ENCODE measurements at regions not wholly inside any gene's neighbourhood (a gene's known extent, or its start where the extent isn't known, plus 50 kb on each side); places are given as distances from the start of the nearest gene placed in this dataset.
"Not testable (repeated sequence)": the region's sequence is repeated elsewhere in the genome, so short reads cannot be mapped to it uniquely, and the experiment has no call there.

DNA sequence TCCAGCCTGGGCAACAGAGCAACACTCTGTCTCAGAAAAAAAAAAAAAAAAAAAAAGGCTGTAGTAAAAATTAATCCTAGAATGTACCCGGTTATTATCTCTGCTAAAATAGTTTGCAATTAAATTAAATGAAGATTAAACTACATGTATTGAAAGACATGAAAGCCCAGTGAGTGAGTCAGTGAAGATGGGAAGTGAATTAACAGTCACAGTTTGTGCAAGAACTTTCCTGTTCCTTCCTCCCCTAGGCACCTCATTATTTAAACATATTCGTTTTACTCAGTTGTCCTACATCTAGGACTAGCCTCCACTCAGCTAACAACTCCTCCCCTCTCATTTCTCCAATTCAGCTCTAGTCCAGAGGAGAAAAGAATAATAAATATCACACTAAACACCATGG is 88.2 kb downstream of the CDRT15L2 start:
- intact Hi-C loops (cut with DNase I), result not testable (repeated sequence)
- 48% methylated on average over 2 of the region's 2 CpGs for WGBS

GRCh38 chr17:20668316-20668715 is 88.8 kb downstream of the CDRT15L2 start:
- H3K27me3 ChIP-seq (replicated peaks; ENCODE audit: insufficient read depth); DNase-seq (ENCODE audit: low spot score); H3K36me3 ChIP-seq; H3K4me1 ChIP-seq (replicated peaks); H3K4me3 ChIP-seq; intact Hi-C loops (cut with DNase I); H3K27ac ChIP-seq; H3K9me3 ChIP-seq: not testable (repeated sequence)
- WGBS, result 45% methylated on average over 4 of the region's 4 CpGs

More for the DNA sequence above, 88.2 kb downstream of the CDRT15L2 start:
- not testable (repeated sequence) for H3K36me3 ChIP-seq; H3K4me1 ChIP-seq (replicated peaks); H3K9me3 ChIP-seq; H3K27me3 ChIP-seq (replicated peaks; ENCODE audit: insufficient read depth); H3K4me3 ChIP-seq; DNase-seq (ENCODE audit: low spot score); H3K27ac ChIP-seq

DNA sequence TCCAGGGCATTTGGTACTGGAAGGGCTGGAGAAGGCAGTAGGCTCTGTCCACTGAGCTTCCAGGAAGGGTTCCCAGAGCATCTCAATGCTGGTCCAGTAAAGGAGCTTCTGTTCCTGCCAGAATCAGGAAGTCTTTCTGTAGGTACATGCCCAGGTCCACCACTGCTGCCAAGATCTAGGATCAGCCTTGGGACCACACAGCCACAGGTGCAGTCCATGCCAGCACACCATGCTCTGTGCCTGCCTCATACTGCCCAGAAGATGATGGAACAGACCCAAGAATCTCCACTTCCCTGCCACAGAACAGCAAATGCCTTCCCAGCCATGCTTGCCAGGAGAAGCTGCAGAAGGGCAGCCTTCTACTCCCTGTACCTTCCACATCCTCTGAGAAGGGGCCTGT is 89.3 kb downstream of the CDRT15L2 start:
- H3K4me1 ChIP-seq (replicated peaks); H3K27me3 ChIP-seq (replicated peaks; ENCODE audit: insufficient read depth); DNase-seq (ENCODE audit: low spot score); H3K9me3 ChIP-seq; intact Hi-C loops (cut with DNase I); H3K36me3 ChIP-seq; H3K27ac ChIP-seq; H3K4me3 ChIP-seq: not testable (repeated sequence)

GRCh38 chr17:20670506-20670905 is 91.0 kb downstream of the CDRT15L2 start:
- H3K9me3 ChIP-seq; intact Hi-C loops (cut with DNase I); H3K36me3 ChIP-seq; H3K27ac ChIP-seq; H3K4me1 ChIP-seq (replicated peaks); H3K27me3 ChIP-seq (replicated peaks; ENCODE audit: insufficient read depth); H3K4me3 ChIP-seq; DNase-seq (ENCODE audit: low spot score): not testable (repeated sequence)
- WGBS, result no CpG with 5 or more reads among the region's 3 CpGs

GRCh38 chr17:20674374-20674773 is 94.8 kb downstream of the CDRT15L2 start:
- H3K27me3 ChIP-seq (replicated peaks; ENCODE audit: insufficient read depth); intact Hi-C loops (cut with DNase I); H3K4me1 ChIP-seq (replicated peaks); H3K9me3 ChIP-seq; H3K27ac ChIP-seq; H3K4me3 ChIP-seq; H3K36me3 ChIP-seq; DNase-seq (ENCODE audit: low spot score): not testable (repeated sequence)
- WGBS, result 100% methylated on average over 2 of the region's 2 CpGs

GRCh38 chr17:20675707-20676106 is 96.2 kb downstream of the CDRT15L2 start:
- H3K4me3 ChIP-seq; H3K9me3 ChIP-seq; H3K27ac ChIP-seq; H3K36me3 ChIP-seq; H3K27me3 ChIP-seq (replicated peaks; ENCODE audit: insufficient read depth); intact Hi-C loops (cut with DNase I); H3K4me1 ChIP-seq (replicated peaks); DNase-seq (ENCODE audit: low spot score): not testable (repeated sequence)
- 86% methylated on average over 2 of the region's 2 CpGs for WGBS

GRCh38 chr17:20676656-20677055 is 97.1 kb downstream of the CDRT15L2 start:
- DNase-seq (ENCODE audit: low spot score); H3K4me1 ChIP-seq (replicated peaks); H3K27me3 ChIP-seq (replicated peaks; ENCODE audit: insufficient read depth); H3K4me3 ChIP-seq; H3K36me3 ChIP-seq; H3K27ac ChIP-seq; intact Hi-C loops (cut with DNase I); H3K9me3 ChIP-seq: not testable (repeated sequence)
- 61% methylated on average over 1 of the region's 1 CpG for WGBS

GRCh38 chr17:20677469-20677868 is 97.9 kb downstream of the CDRT15L2 start:
- H3K4me1 ChIP-seq (replicated peaks); H3K27me3 ChIP-seq (replicated peaks; ENCODE audit: insufficient read depth); H3K4me3 ChIP-seq; DNase-seq (ENCODE audit: low spot score); H3K27ac ChIP-seq; intact Hi-C loops (cut with DNase I); H3K9me3 ChIP-seq; H3K36me3 ChIP-seq: not testable (repeated sequence)
- 92% methylated on average over 8 of the region's 8 CpGs for WGBS

DNA sequence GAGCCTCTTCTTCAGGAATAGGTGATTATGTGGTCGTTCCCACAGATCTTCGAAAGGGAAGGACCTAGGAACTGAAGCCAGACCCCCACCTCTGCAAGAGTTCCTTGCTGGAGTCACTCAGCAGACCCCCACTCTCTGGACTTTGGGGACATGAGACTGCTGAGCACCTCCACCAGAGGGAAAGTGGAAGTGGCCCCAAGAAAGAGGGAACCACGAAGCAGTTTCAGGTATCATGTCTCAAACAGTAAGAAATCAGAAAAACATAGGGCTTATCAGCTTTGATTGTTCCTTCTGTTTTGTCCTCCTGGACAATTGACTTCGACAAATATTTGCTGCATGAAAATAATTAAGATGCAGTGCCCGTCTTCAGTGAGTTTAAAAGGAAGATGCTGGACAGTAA is 98.9 kb downstream of the CDRT15L2 start:
- H3K27ac ChIP-seq; DNase-seq (ENCODE audit: low spot score); H3K27me3 ChIP-seq (replicated peaks; ENCODE audit: insufficient read depth); H3K36me3 ChIP-seq; H3K4me1 ChIP-seq (replicated peaks); intact Hi-C loops (cut with DNase I); H3K9me3 ChIP-seq; H3K4me3 ChIP-seq: not testable (repeated sequence)
- WGBS, result 88% methylated on average over 5 of the region's 5 CpGs

GRCh38 chr17:20681746-20682722 is 102.5 kb downstream of the CDRT15L2 start:
- WGBS, result 84% methylated on average over 8 of the region's 8 CpGs
- H3K4me1 ChIP-seq (replicated peaks); H3K9me3 ChIP-seq; H3K27ac ChIP-seq; H3K4me3 ChIP-seq; intact Hi-C loops (cut with DNase I); DNase-seq (ENCODE audit: low spot score); H3K27me3 ChIP-seq (replicated peaks; ENCODE audit: insufficient read depth); H3K36me3 ChIP-seq: not testable (repeated sequence)

- H3K9me3 ChIP-seq; DNase-seq (ENCODE audit: low spot score); intact Hi-C loops (cut with DNase I); H3K36me3 ChIP-seq; H3K4me3 ChIP-seq; H3K27ac ChIP-seq; H3K27me3 ChIP-seq (replicated peaks; ENCODE audit: insufficient read depth); H3K4me1 ChIP-seq (replicated peaks): not testable (repeated sequence)
- WGBS, result 97% methylated on average over 3 of the region's 4 CpGs
Observed at GRCh38 chr17:20683651-20684229, 104.2 kb downstream of the CDRT15L2 start.

DNA sequence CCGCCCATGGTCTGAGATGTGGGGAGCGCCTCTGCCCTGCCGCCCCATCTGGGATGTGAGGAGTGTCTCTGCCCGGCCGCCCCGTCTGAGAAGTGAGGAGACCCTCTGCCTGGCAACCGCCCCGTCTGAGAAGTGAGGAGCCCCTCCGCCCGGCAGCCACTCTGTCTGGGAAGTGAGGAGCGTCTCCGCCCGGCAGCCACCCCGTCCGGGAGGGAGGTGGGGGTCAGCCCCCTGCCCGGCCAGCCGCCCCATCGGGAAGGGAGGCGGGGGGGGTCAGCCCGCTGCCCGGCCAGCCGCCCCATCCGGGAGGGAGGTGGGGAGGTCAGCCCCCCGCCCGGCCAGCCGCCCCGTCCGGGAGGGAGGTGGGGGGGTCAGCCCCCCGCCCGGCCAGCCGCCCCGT is 105.5 kb downstream of the CDRT15L2 start:
- DNase-seq (ENCODE audit: low spot score); intact Hi-C loops (cut with DNase I): not testable (repeated sequence)
- WGBS, result 87% methylated on average over 8 of the region's 32 CpGs

More for the DNA sequence above, 105.5 kb downstream of the CDRT15L2 start:
- not testable (repeated sequence) for H3K9me3 ChIP-seq; H3K4me1 ChIP-seq (replicated peaks); H3K36me3 ChIP-seq; H3K4me3 ChIP-seq; H3K27ac ChIP-seq; H3K27me3 ChIP-seq (replicated peaks; ENCODE audit: insufficient read depth)

Data from prostate gland (tissue), 2 donors.